HL-60 (cell line): ENCODE measurements at regions not wholly inside any gene's neighbourhood (a gene's known extent, or its start where the extent isn't known, plus 50 kb on each side); places are given as distances from the start of the nearest gene placed in this dataset.

Experiments used
- DNase-seq, 2 experiments: peaks; one replicate each; pipeline ENCODE4 v3.0.0-alpha.2; 2010 to 2020; ENCODE audit warnings: low read depth in 1 of 2, low spot score in 1 of 2
- H3K27ac ChIP-seq: fragments of 250-450 bp; sonication (Bioruptor Pico); replicated peaks from 2 replicates; pipeline ENCODE4 v1.5.1; 2020; ENCODE audit warnings: mild to moderate bottlenecking, moderate library complexity
- H3K27me3 ChIP-seq: fragments of 250-450 bp; sonication (Bioruptor Pico); 2 replicates; pipeline ENCODE4 v1.5.1; 2021; ENCODE audit warnings: mild to moderate bottlenecking, moderate library complexity; ENCODE audit not compliant: insufficient read depth, poor library complexity, severe bottlenecking
- H3K4me3 ChIP-seq: replicated peaks from 2 replicates; pipeline ENCODE4 v1.5.1; 2011; ENCODE audit warnings: mild to moderate bottlenecking, control low read depth, low read length; ENCODE audit not compliant: insufficient read depth
- CTCF ChIP-seq: IDR thresholded peaks from one replicate; pipeline ENCODE4 v1.5.1; 2011; ENCODE audit warnings: low read length, control low read depth, inconsistent platforms; ENCODE audit not compliant: insufficient read depth
- GABPA ChIP-seq: IDR thresholded peaks from 2 replicates; pipeline ENCODE4 v1.6.1; 2012; ENCODE audit warnings: low read depth
- POLR2AphosphoS5 ChIP-seq: IDR thresholded peaks from 2 replicates; pipeline ENCODE4 v1.6.1; 2012; ENCODE audit warnings: low read depth
- REST ChIP-seq: IDR thresholded peaks from 2 replicates; pipeline ENCODE4 v1.6.1; 2012; ENCODE audit warnings: low read depth; ENCODE audit not compliant: insufficient replicate concordance
- SPI1 ChIP-seq: IDR thresholded peaks from 2 replicates; pipeline ENCODE4 v1.6.1; 2012; ENCODE audit warnings: low read depth, mild to moderate bottlenecking, borderline replicate concordance

GRCh38 chrX:121754301-121754700, 706.9 kb downstream of the GLUD2 start:
- Histone ChIP-seq H3K4me3 (no peak overlapping the region), H3K27ac (peak overlapping the region; percentile 83), H3K27me3 (no peaks in the 10 kb centered on the region)
- no peak for TF ChIP-seq SPI1
- TF ChIP-seq GABPA: no peak
- no peak for TF ChIP-seq POLR2AphosphoS5
- TF ChIP-seq CTCF: no peak
- TF ChIP-seq REST: no peak
- no peak for DNase-seq

DNA sequence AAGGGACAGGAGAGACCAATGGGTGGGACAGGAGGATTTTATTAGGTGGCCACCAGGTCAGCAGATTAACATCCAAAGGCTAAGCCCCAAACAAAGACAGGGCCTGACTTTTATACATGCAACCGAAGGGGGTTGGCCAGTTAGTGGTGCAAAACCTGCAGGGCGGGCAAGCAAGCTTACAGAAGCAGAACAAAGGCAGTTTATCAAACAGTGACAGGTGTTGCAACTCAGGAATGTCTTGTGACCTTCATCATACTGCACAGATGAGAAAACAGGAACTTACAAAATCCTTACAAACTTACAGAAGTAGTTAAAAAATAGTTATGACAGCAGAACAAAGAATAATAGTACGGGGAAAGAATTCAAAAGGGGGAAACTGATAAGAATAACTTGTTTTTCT, 708.1 kb downstream of the GLUD2 start:
- Histone ChIP-seq H3K27me3 (no peaks in the 10 kb centered on the region), H3K4me3 (no peak overlapping the region), H3K27ac (peak overlapping the region; percentile 83)
- no peak for TF ChIP-seq GABPA
- TF ChIP-seq POLR2AphosphoS5: no peak
- no peak for TF ChIP-seq REST
- no peak for TF ChIP-seq SPI1
- TF ChIP-seq CTCF: no peak
- DNase-seq: peak; percentile 59 to 86

GRCh38 chrX:121761845-121762244, 714.4 kb downstream of the GLUD2 start:
- Histone ChIP-seq H3K4me3 (no peak overlapping the region), H3K27me3 (no peaks in the 10 kb centered on the region), H3K27ac (no peak overlapping the region)
- DNase-seq: no peak
- no peak for TF ChIP-seq REST
- TF ChIP-seq CTCF: no peak
- TF ChIP-seq SPI1: no peak
- no peak for TF ChIP-seq GABPA
- no peak for TF ChIP-seq POLR2AphosphoS5
